ENCODE measurements at regions not wholly inside any gene's neighbourhood (a gene's known extent, or its start where the extent isn't known, plus 50 kb on each side); places are given as distances from the start of the nearest gene placed in this dataset.

GRCh38 chr18:67001052-67001451, 397.2 kb upstream of the CDH19 start:
- H3K9me3 Mint-ChIP-seq: peaks cover 0 to 4% (median 0%) of the 10 kb centered on the region in 7 donors
- Histone ChIP-seq H3K9me3 (replicated peaks in 1 of 2; ENCODE audit: control insufficient read depth in 1 of 2, insufficient read depth in 1 of 2, low read length in 2 of 2) (no peaks in the 10 kb centered on the region), H3K27me3 (ENCODE audit: control insufficient read depth in 2 of 2, insufficient read depth in 2 of 2, low read length in 2 of 2) (no peaks in the 10 kb centered on the region), H4K20me1 (ENCODE audit: insufficient read depth, low read length) (no peaks in the 10 kb centered on the region), H3K79me2 (ENCODE audit: insufficient read depth, low read length) (no peaks in the 10 kb centered on the region), H3K27ac (ENCODE audit: low read depth in 1 of 2, low read length in 2 of 2) (no peak overlapping the region), H3K36me3 (replicated peaks in 1 of 2; ENCODE audit: control insufficient read depth in 1 of 2, insufficient read depth in 2 of 2, low read length in 2 of 2) (no peaks in the 10 kb centered on the region), H3K4me1 (ENCODE audit: control insufficient read depth in 1 of 2, insufficient read depth in 2 of 2, low read length in 2 of 2) (no peaks in the 10 kb centered on the region), H3K4me2 (replicated peaks; ENCODE audit: extremely low read depth, low read length, poor library complexity, severe bottlenecking) (no peak overlapping the region), H3K9ac (ENCODE audit: insufficient read depth, low read length, poor library complexity, severe bottlenecking) (no peak overlapping the region), H2AFZ (ENCODE audit: insufficient read depth, low read depth, low read length, poor library complexity, severe bottlenecking) (no peak overlapping the region), H3K4me3 (replicated peaks in 1 of 3; ENCODE audit: low read depth in 2 of 3, low read length in 3 of 3) (no peak overlapping the region)
- H3K27me3 Mint-ChIP-seq (ENCODE audit: low read depth in 3 of 3): peaks cover 0 to 2% (median 0%) of the 10 kb centered on the region in 3 donors
- no peak overlapping the region for H3K27ac Mint-ChIP-seq
- H3K4me1 Mint-ChIP-seq: no peaks in the 10 kb centered on the region
- DNase-seq: no peak
- WGBS (ENCODE audit: insufficient coverage): 57% methylated on average over 1 of the region's 4 CpGs
- no peak for TF ChIP-seq CTCF (IDR thresholded peaks at IDR 0.05)
- H3K4me3 Mint-ChIP-seq: no peak overlapping the region
- H3K36me3 Mint-ChIP-seq: no peaks in the 10 kb centered on the region
- intact Hi-C loops (cut with micrococcal nuclease): no loop called here

- H3K27me3 Mint-ChIP-seq (ENCODE audit: low read depth in 3 of 3): no peaks in the 10 kb centered on the region
- H4K20me1 ChIP-seq (ENCODE audit: insufficient read depth, low read length): no peaks in the 10 kb centered on the region
- H3K4me3 Mint-ChIP-seq: no peak overlapping the region
- H3K79me2 ChIP-seq (ENCODE audit: insufficient read depth, low read length): no peaks in the 10 kb centered on the region
- no peaks in the 10 kb centered on the region for H3K9me3 ChIP-seq (replicated peaks in 1 of 2; ENCODE audit: control insufficient read depth in 1 of 2, insufficient read depth in 1 of 2, low read length in 2 of 2)
- intact Hi-C loops (cut with micrococcal nuclease): no loop called here
- no peaks in the 10 kb centered on the region for H3K36me3 Mint-ChIP-seq
- H3K27ac Mint-ChIP-seq: no peak overlapping the region
- H3K4me1 ChIP-seq (ENCODE audit: control insufficient read depth in 1 of 2, insufficient read depth in 2 of 2, low read length in 2 of 2): no peaks in the 10 kb centered on the region
- H3K27me3 ChIP-seq (ENCODE audit: control insufficient read depth in 2 of 2, insufficient read depth in 2 of 2, low read length in 2 of 2): no peaks in the 10 kb centered on the region
- no peak for DNase-seq
- H2AFZ ChIP-seq (ENCODE audit: insufficient read depth, low read depth, low read length, poor library complexity, severe bottlenecking): no peak overlapping the region
- no peak overlapping the region for H3K4me2 ChIP-seq (replicated peaks; ENCODE audit: extremely low read depth, low read length, poor library complexity, severe bottlenecking)
- no peaks in the 10 kb centered on the region for H3K36me3 ChIP-seq (replicated peaks in 1 of 2; ENCODE audit: control insufficient read depth in 1 of 2, insufficient read depth in 2 of 2, low read length in 2 of 2)
- no peak overlapping the region for H3K4me3 ChIP-seq (replicated peaks in 1 of 3; ENCODE audit: low read depth in 2 of 3, low read length in 3 of 3)
- H3K4me1 Mint-ChIP-seq: no peaks in the 10 kb centered on the region
- H3K9me3 Mint-ChIP-seq: peaks cover 0 to 4% (median 0%) of the 10 kb centered on the region in 7 donors
- H3K27ac ChIP-seq (ENCODE audit: low read depth in 1 of 2, low read length in 2 of 2): no peak overlapping the region
- H3K9ac ChIP-seq (ENCODE audit: insufficient read depth, low read length, poor library complexity, severe bottlenecking): no peak overlapping the region
- no peak for TF ChIP-seq CTCF (IDR thresholded peaks at IDR 0.05)
Observed at GRCh38 chr18:66999003-66999402, 395.1 kb upstream of the CDH19 start.
